Liver (tissue), 3 donors: ENCODE measurements at regions not wholly inside any gene's neighbourhood (a gene's known extent, or its start where the extent isn't known, plus 50 kb on each side); places are given as distances from the start of the nearest gene placed in this dataset.

Source experiments
- CTCF ChIP-seq: fragments of 150-350 bp; IDR thresholded peaks from 2 replicates; pipeline ENCODE4 v1.5.1; 2017; ENCODE audit warnings: improper control_type of control experiment, low read depth, low read length; ENCODE audit not compliant: missing input control
- RAD21 ChIP-seq, 2 donors: IDR thresholded peaks; 2 replicates each; pipeline ENCODE4 v1.6.1; 2016; ENCODE audit warnings: antibody characterized with exemption in 2 of 2, mild to moderate bottlenecking in 2 of 2
- REST ChIP-seq: IDR thresholded peaks from 2 replicates; pipeline ENCODE4 v1.6.1; 2016; ENCODE audit warnings: antibody characterized with exemption, mild to moderate bottlenecking
- donor health status: healthy.
- donor health status: healthy.

GRCh38 chr12:78534311-78534710, 330.3 kb upstream of the SYT1 start:
- TF ChIP-seq CTCF (no peak), RAD21 (IDR thresholded peaks at IDR 0.05) (no peak), REST (no peak)
